Fibroblast of mammary gland (primary cell): ENCODE measurements at regions not wholly inside any gene's neighbourhood (a gene's known extent, or its start where the extent isn't known, plus 50 kb on each side); places are given as distances from the start of the nearest gene placed in this dataset.

Experiments used
- DNase-seq: peaks from one replicate; pipeline ENCODE4 v3.0.0-alpha.2; 2010; ENCODE audit warnings: low read depth
- H3K4me3 ChIP-seq: 2 replicates; pipeline ENCODE4 v1.5.1; 2011; ENCODE audit warnings: low read depth, mild to moderate bottlenecking, low read length, moderate library complexity; ENCODE audit not compliant: control insufficient read depth
- TF ChIP-seq, protein P1 (sequence below): conservative IDR thresholded peaks from 2 replicates; pipeline ENCODE4 v1.5.1; 2011; ENCODE audit warnings: low read depth, low read length, inconsistent platforms; ENCODE audit not compliant: control insufficient read depth, insufficient read depth

DNA sequence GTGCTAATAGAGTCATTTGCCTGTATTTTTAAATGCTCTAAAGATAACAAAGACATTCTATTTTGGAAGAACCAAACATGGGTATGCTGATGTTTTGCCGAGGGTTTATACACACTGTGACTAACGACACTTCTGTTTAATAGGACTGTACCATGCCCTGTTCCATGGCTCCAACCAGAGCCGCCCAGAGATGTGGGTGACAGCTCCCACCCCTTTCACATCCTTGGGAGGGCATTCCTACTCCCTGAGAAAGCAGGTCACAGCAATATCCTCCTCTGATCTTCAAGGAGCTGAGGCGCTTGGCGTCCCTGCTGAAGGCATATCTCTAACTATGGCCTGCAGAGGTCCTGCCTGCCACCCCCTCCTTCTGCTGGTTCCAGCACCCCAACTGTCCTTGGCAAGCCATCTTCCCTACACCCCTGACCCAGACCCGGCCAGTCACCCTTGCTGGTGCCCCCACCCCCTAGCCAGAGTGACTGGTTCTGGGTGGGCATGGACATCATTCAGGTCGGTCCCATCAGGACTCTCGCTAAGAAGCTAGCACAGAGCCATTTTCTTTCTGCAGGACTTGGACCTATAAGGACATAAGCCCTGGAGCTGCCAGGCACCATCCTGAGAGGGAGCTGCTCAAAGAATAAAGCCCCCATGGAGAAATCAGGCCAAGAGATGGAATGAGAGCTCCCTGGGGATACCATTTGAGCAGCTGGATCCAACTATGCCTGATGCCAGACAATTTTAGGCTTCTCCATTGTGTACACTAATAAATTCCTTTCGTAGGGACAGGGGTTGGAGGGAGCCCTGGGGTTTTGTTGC lies 381.3 kb downstream of the CTTN start:
- DNase-seq, result no peak
- TF ChIP-seq, protein P1, sequence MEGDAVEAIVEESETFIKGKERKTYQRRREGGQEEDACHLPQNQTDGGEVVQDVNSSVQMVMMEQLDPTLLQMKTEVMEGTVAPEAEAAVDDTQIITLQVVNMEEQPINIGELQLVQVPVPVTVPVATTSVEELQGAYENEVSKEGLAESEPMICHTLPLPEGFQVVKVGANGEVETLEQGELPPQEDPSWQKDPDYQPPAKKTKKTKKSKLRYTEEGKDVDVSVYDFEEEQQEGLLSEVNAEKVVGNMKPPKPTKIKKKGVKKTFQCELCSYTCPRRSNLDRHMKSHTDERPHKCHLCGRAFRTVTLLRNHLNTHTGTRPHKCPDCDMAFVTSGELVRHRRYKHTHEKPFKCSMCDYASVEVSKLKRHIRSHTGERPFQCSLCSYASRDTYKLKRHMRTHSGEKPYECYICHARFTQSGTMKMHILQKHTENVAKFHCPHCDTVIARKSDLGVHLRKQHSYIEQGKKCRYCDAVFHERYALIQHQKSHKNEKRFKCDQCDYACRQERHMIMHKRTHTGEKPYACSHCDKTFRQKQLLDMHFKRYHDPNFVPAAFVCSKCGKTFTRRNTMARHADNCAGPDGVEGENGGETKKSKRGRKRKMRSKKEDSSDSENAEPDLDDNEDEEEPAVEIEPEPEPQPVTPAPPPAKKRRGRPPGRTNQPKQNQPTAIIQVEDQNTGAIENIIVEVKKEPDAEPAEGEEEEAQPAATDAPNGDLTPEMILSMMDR, result no peak

DNA sequence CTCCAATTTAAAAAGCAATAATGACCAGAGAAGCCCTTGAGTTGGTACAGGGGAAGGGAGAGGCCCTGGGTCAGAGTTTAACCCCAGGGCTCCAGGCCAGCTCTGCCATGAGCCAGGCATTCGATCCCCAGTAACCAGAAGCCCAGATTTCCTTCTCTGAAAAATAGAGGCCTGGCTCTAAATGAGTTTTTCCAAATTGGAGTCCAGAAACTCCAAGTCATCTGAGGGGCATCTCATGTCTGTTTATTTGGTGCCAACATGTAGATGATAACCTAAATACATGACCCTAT lies 381.9 kb downstream of the CTTN start:
- TF ChIP-seq, protein P1, result no peak
- H3K4me3 ChIP-seq, result no peak overlapping the region
- DNase-seq, result no peak

More for the DNA sequence above, 381.3 kb downstream of the CTTN start:
- H3K4me3 ChIP-seq, result no peak overlapping the region

DNA sequence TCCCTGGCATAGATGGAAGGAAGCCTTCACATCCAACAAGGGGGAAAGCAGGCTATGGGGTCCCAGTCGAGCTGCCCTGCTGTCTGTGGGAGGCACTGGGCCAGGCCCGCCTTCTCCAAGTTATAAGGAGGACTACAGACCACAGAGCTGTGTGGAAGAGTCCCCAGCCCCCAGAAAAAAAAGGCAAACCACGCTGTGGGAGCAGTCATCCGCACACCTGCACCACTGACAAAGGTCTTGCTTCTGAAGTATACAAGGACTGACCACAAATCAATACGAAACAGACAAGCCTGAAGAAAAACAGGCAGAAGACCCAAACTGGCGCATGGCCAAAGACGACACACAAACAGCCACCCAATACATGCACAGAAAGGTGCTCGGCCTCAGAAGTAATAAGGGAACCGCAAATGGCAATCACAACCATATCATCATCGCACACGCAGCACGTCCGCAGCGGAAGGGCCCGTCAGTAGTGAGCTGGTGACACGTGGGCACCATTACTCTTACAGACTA lies 384.1 kb downstream of the CTTN start:
- TF ChIP-seq, protein P1, result no peak
- H3K4me3 ChIP-seq, result no peak overlapping the region
- DNase-seq, result no peak

DNA sequence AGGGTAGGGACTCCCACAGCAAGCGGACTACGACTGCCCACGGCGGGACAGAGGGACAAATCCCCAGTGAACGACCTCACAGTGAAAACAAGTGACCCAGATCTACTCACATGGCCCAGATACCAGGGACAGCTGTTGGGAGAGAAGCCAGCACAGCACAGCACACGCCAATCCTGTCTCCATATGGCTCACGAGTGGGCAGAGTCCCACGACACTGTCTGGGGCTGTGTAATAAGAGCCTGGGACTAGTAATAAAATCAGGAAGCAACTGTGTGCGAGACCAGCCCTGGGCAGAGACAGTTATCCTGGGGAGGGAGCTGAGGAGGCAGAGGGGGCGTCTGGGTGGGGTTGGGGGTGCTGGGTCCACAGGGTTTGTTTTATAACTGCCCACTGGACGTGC lies 385.0 kb downstream of the CTTN start:
- no peak overlapping the region for H3K4me3 ChIP-seq
- TF ChIP-seq, protein P1, result no peak
- DNase-seq, result no peak

DNA sequence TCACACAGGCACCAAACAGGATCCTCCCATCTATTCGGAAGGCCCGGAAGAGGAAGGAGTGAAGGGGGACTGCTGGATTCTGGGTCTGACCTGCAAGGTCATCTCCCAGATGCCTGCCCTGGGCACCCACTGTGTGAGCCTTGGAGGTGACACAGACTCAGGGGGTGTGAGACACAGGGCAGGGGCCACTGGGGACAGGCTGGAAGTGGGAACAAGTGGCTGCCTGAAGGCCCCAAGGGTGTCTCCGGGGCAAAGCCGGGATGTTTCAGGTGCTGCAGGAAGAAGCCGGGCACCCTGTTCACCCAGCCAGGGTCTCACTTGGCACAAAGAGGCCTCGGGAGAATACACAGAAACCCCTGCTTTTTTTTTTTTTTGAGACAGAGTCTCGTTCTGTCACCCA lies 385.5 kb downstream of the CTTN start:
- no peak overlapping the region for H3K4me3 ChIP-seq
- TF ChIP-seq, protein P1, result no peak
- DNase-seq, result no peak

DNA sequence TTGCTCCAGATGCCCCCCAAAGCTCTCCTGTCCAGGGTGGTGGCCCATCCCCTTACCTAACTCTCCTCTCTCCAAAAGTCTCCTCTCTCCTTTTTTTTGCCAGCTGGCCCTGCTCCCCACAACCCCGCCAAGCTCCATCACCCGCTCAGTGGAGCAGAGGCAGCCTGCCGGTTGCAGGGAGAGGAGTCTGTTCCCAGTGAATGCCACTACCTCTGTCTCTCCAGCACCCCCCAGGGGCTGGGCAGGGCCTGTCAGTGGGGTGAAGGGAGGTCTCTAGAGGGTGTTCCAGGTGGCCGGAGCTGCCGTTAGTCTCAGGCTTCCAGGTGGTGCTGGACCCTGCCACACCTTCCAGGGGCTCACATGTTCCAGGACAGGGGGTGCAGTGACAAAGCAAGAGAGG lies 387.0 kb downstream of the CTTN start:
- DNase-seq, result no peak
- TF ChIP-seq, protein P1, result no peak
- no peak overlapping the region for H3K4me3 ChIP-seq

DNA sequence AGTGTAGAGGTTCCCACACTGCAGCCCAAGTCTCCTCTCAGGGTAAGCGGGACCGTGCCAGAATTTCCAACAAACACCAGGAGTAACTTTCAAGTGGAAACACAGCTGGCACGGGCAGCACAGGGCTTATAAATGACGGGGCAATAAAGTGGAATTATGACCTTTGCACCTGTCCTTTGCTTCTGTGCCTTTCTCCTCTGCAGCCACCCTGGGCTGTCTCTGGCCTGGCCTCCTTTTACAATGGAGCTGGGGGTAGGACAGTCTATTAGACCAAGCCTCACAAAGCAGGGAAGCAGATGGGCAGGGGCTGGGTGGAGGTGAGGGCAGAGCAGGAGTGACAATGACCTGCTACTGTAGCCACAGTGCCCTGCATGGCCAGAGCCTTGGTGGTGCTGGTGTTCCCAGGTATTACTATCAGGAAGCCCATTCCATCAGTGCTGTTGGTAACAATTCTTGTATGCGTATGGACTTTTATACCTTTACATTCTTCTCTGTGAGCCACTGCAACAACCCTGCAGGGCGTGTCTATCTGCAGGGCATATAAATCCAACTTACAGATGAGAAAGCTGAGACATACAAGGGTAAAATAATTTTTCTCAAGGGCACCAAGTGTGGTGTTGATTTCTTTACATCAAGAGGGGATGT lies 387.8 kb downstream of the CTTN start:
- no peak for DNase-seq
- TF ChIP-seq, protein P1, result no peak
- no peak overlapping the region for H3K4me3 ChIP-seq
